Spleen (tissue), 7 donors: ENCODE measurements at regions not wholly inside any gene's neighbourhood (a gene's known extent, or its start where the extent isn't known, plus 50 kb on each side); places are given as distances from the start of the nearest gene placed in this dataset.

ENCODE experiments used
- CTCF ChIP-seq, 11 experiments: fragments of 200-600 bp in 7 of 11; fragments of 450-650 bp in 4 of 11; sonication (generic) in 4 of 11; IDR thresholded peaks in 8 of 11; conservative IDR thresholded peaks in 3 of 11; 1 replicate in 7 of 11; 2 replicates in 4 of 11; pipeline versions ENCODE4 v1.4.0 to v1.8.0; 2016 to 2021; ENCODE audit warnings: antibody characterized with exemption in 11 of 11, inconsistent platforms in 4 of 11, mild to moderate bottlenecking in 1 of 11
- POLR2A ChIP-seq, 3 donors: fragments of 450-650 bp; IDR thresholded peaks; one replicate each; pipeline ENCODE4 v1.5.1; 2017; ENCODE audit warnings: antibody characterized with exemption in 3 of 3, mild to moderate bottlenecking in 1 of 3
- POLR2AphosphoS5 ChIP-seq, 3 donors: sonication (generic); formaldehyde crosslinking; IDR thresholded peaks; one replicate each; pipeline ENCODE4 v1.5.1; 2017; ENCODE audit warnings: antibody characterized with exemption in 3 of 3
- donor health status: DM: no; HTN: no; CAD: no; lungs with moderate emphysema.
- donor health status: DM: no; HTN: no; CAD: no.
- donor health status: DM: no; HTN: no; CAD: no.

- TF ChIP-seq CTCF (IDR thresholded peaks at IDR 0.05 in 8 of 11, conservative IDR thresholded peaks at IDR 0.05 in 3 of 11) (no peak), POLR2AphosphoS5 (IDR thresholded peaks at IDR 0.05) (no peak), POLR2A (IDR thresholded peaks at IDR 0.05) (no peak)
Measured at GRCh38 chr5:173378727-173379126, 50.5 kb upstream of the STC2 start.
